ENCODE measurements at regions not wholly inside any gene's neighbourhood (a gene's known extent, or its start where the extent isn't known, plus 50 kb on each side); places are given as distances from the start of the nearest gene placed in this dataset.

GRCh38 chr1:25043228-25043580, 113.1 kb upstream of the RUNX3 start:
- DNase-seq (ENCODE audit: low spot score in 2 of 2) (no peak), ATAC-seq (no peak)
- H3K27ac Mint-ChIP-seq: no peak overlapping the region
- no peaks in the 10 kb centered on the region for H3K9me3 Mint-ChIP-seq
- no peaks in the 10 kb centered on the region for H3K36me3 Mint-ChIP-seq

- H3K27ac Mint-ChIP-seq: no peak overlapping the region
- no peaks in the 10 kb centered on the region for H3K36me3 Mint-ChIP-seq
- ATAC-seq (no peak), DNase-seq (ENCODE audit: low spot score in 2 of 2) (no peak)
- H3K9me3 Mint-ChIP-seq: no peaks in the 10 kb centered on the region
Observed at GRCh38 chr1:25042331-25043227, 112.5 kb upstream of the RUNX3 start.

- peak overlapping the region in 1 of 2 donors; percentile 44 for H3K27ac Mint-ChIP-seq
- ATAC-seq (no peak), DNase-seq (ENCODE audit: low spot score in 2 of 2) (no peak)
- no peaks in the 10 kb centered on the region for H3K9me3 Mint-ChIP-seq
- H3K36me3 Mint-ChIP-seq: no peaks in the 10 kb centered on the region
Observed at GRCh38 chr1:25041916-25042315, 111.8 kb upstream of the RUNX3 start.

- no peak overlapping the region for H3K27ac Mint-ChIP-seq
- ATAC-seq (no peak), DNase-seq (ENCODE audit: low spot score in 2 of 2) (no peak)
- H3K9me3 Mint-ChIP-seq: no peaks in the 10 kb centered on the region
- no peaks in the 10 kb centered on the region for H3K36me3 Mint-ChIP-seq
Observed at GRCh38 chr1:25040122-25040685, 110.1 kb upstream of the RUNX3 start.

GRCh38 chr1:25039229-25039628, 109.2 kb upstream of the RUNX3 start:
- DNase-seq (ENCODE audit: low spot score in 2 of 2) (no peak), ATAC-seq (no peak)
- H3K9me3 Mint-ChIP-seq: no peaks in the 10 kb centered on the region
- no peak overlapping the region for H3K27ac Mint-ChIP-seq
- H3K36me3 Mint-ChIP-seq: no peaks in the 10 kb centered on the region

GRCh38 chr1:25038699-25039098, 108.6 kb upstream of the RUNX3 start:
- Mint-ChIP-seq H3K9me3 (no peaks in the 10 kb centered on the region), H3K36me3 (no peaks in the 10 kb centered on the region), H3K27ac (no peak overlapping the region)
- DNase-seq (ENCODE audit: low spot score in 2 of 2): no peak
- ATAC-seq: no peak

GRCh38 chr1:25037174-25038074, 107.3 kb upstream of the RUNX3 start:
- DNase-seq (ENCODE audit: low spot score in 2 of 2) (peak; percentile 64 to 76), ATAC-seq (peak; percentile 43 to 62)
- no peaks in the 10 kb centered on the region for H3K36me3 Mint-ChIP-seq
- peak overlapping the region in 1 of 2 donors; percentile 27 for H3K27ac Mint-ChIP-seq
- H3K9me3 Mint-ChIP-seq: no peaks in the 10 kb centered on the region

- peak in 1 of 2 donors; percentile 7 for ATAC-seq
- no peaks in the 10 kb centered on the region for H3K36me3 Mint-ChIP-seq
- no peaks in the 10 kb centered on the region for H3K9me3 Mint-ChIP-seq
- no peak overlapping the region for H3K27ac Mint-ChIP-seq
- DNase-seq (ENCODE audit: low spot score in 2 of 2): no peak
Observed at GRCh38 chr1:25036117-25036546, 106.1 kb upstream of the RUNX3 start.

- Mint-ChIP-seq H3K27ac (peak overlapping the region in 1 of 2 donors; percentile 88), H3K9me3 (no peaks in the 10 kb centered on the region), H3K36me3 (no peaks in the 10 kb centered on the region)
- ATAC-seq: no peak
- no peak for DNase-seq (ENCODE audit: low spot score in 2 of 2)
Observed at GRCh38 chr1:25035523-25036116, 105.5 kb upstream of the RUNX3 start.

- Mint-ChIP-seq H3K27ac (peak overlapping the region; percentile 88 to 98), H3K36me3 (no peaks in the 10 kb centered on the region), H3K9me3 (no peaks in the 10 kb centered on the region)
- no peak for ATAC-seq
- DNase-seq (ENCODE audit: low spot score in 2 of 2): no peak
Observed at GRCh38 chr1:25034736-25035522, 104.9 kb upstream of the RUNX3 start.

- peak overlapping the region; percentile 95 to 98 for H3K27ac Mint-ChIP-seq
- H3K36me3 Mint-ChIP-seq: no peaks in the 10 kb centered on the region
- no peak for ATAC-seq
- peak in 1 of 2 donors; percentile 67 for DNase-seq (ENCODE audit: low spot score in 2 of 2)
- H3K9me3 Mint-ChIP-seq: no peaks in the 10 kb centered on the region
Observed at GRCh38 chr1:25033828-25034705, 104.0 kb upstream of the RUNX3 start.

- ATAC-seq: no peak
- Mint-ChIP-seq H3K9me3 (no peaks in the 10 kb centered on the region), H3K27ac (peak overlapping the region; percentile 95 to 98), H3K36me3 (no peaks in the 10 kb centered on the region)
- DNase-seq (ENCODE audit: low spot score in 2 of 2): no peak
Observed at GRCh38 chr1:25033030-25033827, 103.2 kb upstream of the RUNX3 start.

GRCh38 chr1:25031966-25032667, 102.0 kb upstream of the RUNX3 start:
- Mint-ChIP-seq H3K27ac (peak overlapping the region; percentile 95 to 98), H3K36me3 (no peaks in the 10 kb centered on the region), H3K9me3 (no peaks in the 10 kb centered on the region)
- ATAC-seq (peak in 1 of 2 donors; percentile 11), DNase-seq (ENCODE audit: low spot score in 2 of 2) (no peak)

- Mint-ChIP-seq H3K9me3 (no peaks in the 10 kb centered on the region), H3K27ac (peak overlapping the region; percentile 95 to 98), H3K36me3 (no peaks in the 10 kb centered on the region)
- ATAC-seq: peak; percentile 32 to 50
- DNase-seq (ENCODE audit: low spot score in 2 of 2): peak; percentile 54 to 73
Observed at GRCh38 chr1:25031601-25031965, 101.5 kb upstream of the RUNX3 start.
